ENCODE measurements at regions not wholly inside any gene's neighbourhood (a gene's known extent, or its start where the extent isn't known, plus 50 kb on each side); places are given as distances from the start of the nearest gene placed in this dataset.

GRCh38 chr6:80667006-80667405 is 560.5 kb downstream of the BCKDHB start:
- Mint-ChIP-seq H3K27ac (ENCODE audit: low read depth, unreplicated experiment) (no peak overlapping the region), H3K9me3 (ENCODE audit: unreplicated experiment) (no peaks in the 10 kb centered on the region), H3K4me1 (ENCODE audit: insufficient read depth, unreplicated experiment) (no peaks in the 10 kb centered on the region), H3K4me3 (ENCODE audit: unreplicated experiment) (no peak overlapping the region), H3K27me3 (ENCODE audit: insufficient read depth, unreplicated experiment) (no peaks in the 10 kb centered on the region), H3K36me3 (ENCODE audit: insufficient read depth, unreplicated experiment) (no peaks in the 10 kb centered on the region)
- intact Hi-C loops (cut with micrococcal nuclease) = no loop called here
- BruUV-seq (replicated peaks) = no TSS peak
- POLR2A ChIA-PET = interaction anchor here (1.7 kb wide), 1 partner anchor 9 kb away, joined by 5 read pairs; no protein-coding TSS in a partner anchor
- CTCF ChIA-PET = no interaction called here
- DNase-seq (ENCODE audit: unreplicated experiment) = no peak
- no peak for TF ChIP-seq CTCF (IDR thresholded peaks at IDR 0.05; ENCODE audit: unreplicated experiment)

GRCh38 chr6:80658926-80659325 is 552.5 kb downstream of the BCKDHB start:
- H3K4me1 Mint-ChIP-seq (ENCODE audit: insufficient read depth, unreplicated experiment) = no peaks in the 10 kb centered on the region
- H3K27me3 Mint-ChIP-seq (ENCODE audit: insufficient read depth, unreplicated experiment) = no peaks in the 10 kb centered on the region
- no peak for DNase-seq (ENCODE audit: unreplicated experiment)
- H3K9me3 Mint-ChIP-seq (ENCODE audit: unreplicated experiment) = no peaks in the 10 kb centered on the region
- ChIA-PET POLR2A (no interaction called here), CTCF (interaction anchor here (0.5 kb wide), 1 partner anchor 692 kb away, joined by 3 read pairs; no protein-coding TSS in a partner anchor)
- no peaks in the 10 kb centered on the region for H3K36me3 Mint-ChIP-seq (ENCODE audit: insufficient read depth, unreplicated experiment)
- TF ChIP-seq CTCF (IDR thresholded peaks at IDR 0.05; ENCODE audit: unreplicated experiment) = no peak
- intact Hi-C loops (cut with micrococcal nuclease) = no loop called here
- no peak overlapping the region for H3K27ac Mint-ChIP-seq (ENCODE audit: low read depth, unreplicated experiment)
- no TSS peak for BruUV-seq (replicated peaks)
- H3K4me3 Mint-ChIP-seq (ENCODE audit: unreplicated experiment) = no peak overlapping the region

GRCh38 chr6:80647156-80647555 is 540.7 kb downstream of the BCKDHB start:
- POLR2A ChIA-PET = no interaction called here
- no peaks in the 10 kb centered on the region for H3K4me1 Mint-ChIP-seq (ENCODE audit: insufficient read depth, unreplicated experiment)
- peaks cover under 1% of the 10 kb centered on the region for H3K9me3 Mint-ChIP-seq (ENCODE audit: unreplicated experiment)
- H3K4me3 Mint-ChIP-seq (ENCODE audit: unreplicated experiment) = no peak overlapping the region
- H3K27me3 Mint-ChIP-seq (ENCODE audit: insufficient read depth, unreplicated experiment) = no peaks in the 10 kb centered on the region
- TF ChIP-seq CTCF (IDR thresholded peaks at IDR 0.05; ENCODE audit: unreplicated experiment) = no peak
- CTCF ChIA-PET = no interaction called here
- intact Hi-C loops (cut with micrococcal nuclease) = no loop called here
- no TSS peak for BruUV-seq (replicated peaks)
- no peak overlapping the region for H3K27ac Mint-ChIP-seq (ENCODE audit: low read depth, unreplicated experiment)
- DNase-seq (ENCODE audit: unreplicated experiment) = no peak
- no peaks in the 10 kb centered on the region for H3K36me3 Mint-ChIP-seq (ENCODE audit: insufficient read depth, unreplicated experiment)

- Mint-ChIP-seq H3K27me3 (ENCODE audit: insufficient read depth, unreplicated experiment) (no peaks in the 10 kb centered on the region), H3K36me3 (ENCODE audit: insufficient read depth, unreplicated experiment) (no peaks in the 10 kb centered on the region), H3K9me3 (ENCODE audit: unreplicated experiment) (no peaks in the 10 kb centered on the region), H3K4me1 (ENCODE audit: insufficient read depth, unreplicated experiment) (peaks cover 1% of the 10 kb centered on the region), H3K4me3 (ENCODE audit: unreplicated experiment) (no peak overlapping the region), H3K27ac (ENCODE audit: low read depth, unreplicated experiment) (no peak overlapping the region)
- CTCF ChIA-PET = interaction anchor here (0.7 kb wide), 1 partner anchor 80 kb away, joined by 3 read pairs; no protein-coding TSS in a partner anchor
- POLR2A ChIA-PET = no interaction called here
- BruUV-seq (replicated peaks) = no TSS peak
- intact Hi-C loops (cut with micrococcal nuclease) = no loop called here
- no peak for TF ChIP-seq CTCF (IDR thresholded peaks at IDR 0.05; ENCODE audit: unreplicated experiment)
- DNase-seq (ENCODE audit: unreplicated experiment) = no peak
Measured at GRCh38 chr6:80643881-80644280, 537.4 kb downstream of the BCKDHB start.

All from MCF 10A (cell line).